Right lobe of liver (tissue), 4 donors: ENCODE measurements at regions not wholly inside any gene's neighbourhood (a gene's known extent, or its start where the extent isn't known, plus 50 kb on each side); places are given as distances from the start of the nearest gene placed in this dataset.

Experiments used
- POLR2A ChIP-seq: fragments of 450-650 bp; IDR thresholded peaks from one replicate; pipeline ENCODE4 v1.6.1; 2017; ENCODE audit warnings: antibody characterized with exemption, mild to moderate bottlenecking
- TF ChIP-seq, protein P1 (sequence below), 4 donors: fragments of 200-600 bp in 3 of 4; fragments of 450-650 bp in 1 of 4; IDR thresholded peaks; one replicate each; pipeline versions ENCODE4 v1.5.1 to v1.8.0; 2016 to 2022; ENCODE audit warnings: antibody characterized with exemption in 4 of 4, mild to moderate bottlenecking in 2 of 4
- donor health status: DM: no; HTN: no; CAD: no.
- donor health status: DM: no; HTN: no; CAD: no.
- donor health status: DM: no; HTN: yes; CAD: no.

DNA sequence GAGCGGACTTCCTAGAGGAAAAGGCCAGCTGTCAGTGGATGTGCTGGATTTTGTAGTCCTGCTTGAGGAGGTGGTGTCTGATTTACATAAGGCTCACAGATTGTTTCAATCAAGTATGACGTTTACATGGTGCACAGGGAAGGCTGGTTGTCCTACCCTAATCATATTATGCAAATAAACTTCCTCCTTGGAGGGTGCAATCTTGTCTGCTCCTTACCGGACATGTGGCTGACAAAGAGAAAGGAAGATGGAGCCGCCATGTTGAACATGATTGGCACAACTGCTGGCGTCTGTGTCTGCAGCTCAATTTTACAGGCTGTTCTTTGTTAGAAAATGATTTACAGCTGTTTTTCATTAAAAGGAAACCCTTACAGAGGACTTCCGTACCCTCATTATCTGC lies 1656.1 kb downstream of the KCNT2 start:
- no peak for TF ChIP-seq POLR2A
- TF ChIP-seq, protein P1, sequence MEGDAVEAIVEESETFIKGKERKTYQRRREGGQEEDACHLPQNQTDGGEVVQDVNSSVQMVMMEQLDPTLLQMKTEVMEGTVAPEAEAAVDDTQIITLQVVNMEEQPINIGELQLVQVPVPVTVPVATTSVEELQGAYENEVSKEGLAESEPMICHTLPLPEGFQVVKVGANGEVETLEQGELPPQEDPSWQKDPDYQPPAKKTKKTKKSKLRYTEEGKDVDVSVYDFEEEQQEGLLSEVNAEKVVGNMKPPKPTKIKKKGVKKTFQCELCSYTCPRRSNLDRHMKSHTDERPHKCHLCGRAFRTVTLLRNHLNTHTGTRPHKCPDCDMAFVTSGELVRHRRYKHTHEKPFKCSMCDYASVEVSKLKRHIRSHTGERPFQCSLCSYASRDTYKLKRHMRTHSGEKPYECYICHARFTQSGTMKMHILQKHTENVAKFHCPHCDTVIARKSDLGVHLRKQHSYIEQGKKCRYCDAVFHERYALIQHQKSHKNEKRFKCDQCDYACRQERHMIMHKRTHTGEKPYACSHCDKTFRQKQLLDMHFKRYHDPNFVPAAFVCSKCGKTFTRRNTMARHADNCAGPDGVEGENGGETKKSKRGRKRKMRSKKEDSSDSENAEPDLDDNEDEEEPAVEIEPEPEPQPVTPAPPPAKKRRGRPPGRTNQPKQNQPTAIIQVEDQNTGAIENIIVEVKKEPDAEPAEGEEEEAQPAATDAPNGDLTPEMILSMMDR (IDR thresholded peaks at IDR 0.05), result no peak
